Endodermal cell (in vitro differentiated cells): ENCODE measurements at regions not wholly inside any gene's neighbourhood (a gene's known extent, or its start where the extent isn't known, plus 50 kb on each side); places are given as distances from the start of the nearest gene placed in this dataset.

Experiments used
- DNase-seq: peaks from one replicate; pipeline ENCODE4 v3.0.0-alpha.2; 2017
- H3K27ac ChIP-seq: 2 replicates; pipeline ENCODE4 v1.5.1; 2013; ENCODE audit warnings: mild to moderate bottlenecking, low read depth, low read length, moderate library complexity
- H3K27me3 ChIP-seq: 2 replicates; pipeline ENCODE4 v1.6.1; 2013; ENCODE audit warnings: mild to moderate bottlenecking, low read length, moderate library complexity; ENCODE audit not compliant: insufficient read depth, control insufficient read depth, poor library complexity, severe bottlenecking
- H3K36me3 ChIP-seq: 2 replicates; pipeline ENCODE4 v1.7.0; 2013; ENCODE audit warnings: mild to moderate bottlenecking, low read length, moderate library complexity; ENCODE audit not compliant: control insufficient read depth, insufficient read depth
- H3K4me1 ChIP-seq: one replicate; pipeline ENCODE4 v1.7.0; 2013; ENCODE audit warnings: low read length; ENCODE audit not compliant: control insufficient read depth, insufficient read depth
- H3K4me3 ChIP-seq: 2 replicates; pipeline ENCODE4 v1.5.1; 2013; ENCODE audit warnings: mild to moderate bottlenecking, low read length, moderate library complexity
- H3K9ac ChIP-seq: 2 replicates; pipeline ENCODE4 v1.6.1; 2013; ENCODE audit warnings: mild to moderate bottlenecking, low read length, moderate library complexity; ENCODE audit not compliant: poor library complexity, severe bottlenecking; ENCODE audit errors: extremely low read depth
- H3K9me3 ChIP-seq: 2 replicates; pipeline ENCODE4 v1.6.1; 2013; ENCODE audit warnings: mild to moderate bottlenecking, low read length, moderate library complexity; ENCODE audit not compliant: control insufficient read depth
- H3K27ac Mint-ChIP-seq: 2 replicates; pipeline ENCODE4 v1.8.0; 2020; ENCODE audit warnings: mixed read lengths
- H3K27me3 Mint-ChIP-seq: 2 replicates; pipeline ENCODE4 v1.8.0; 2021; ENCODE audit warnings: mild to moderate bottlenecking, mixed read lengths; ENCODE audit not compliant: insufficient read depth
- H3K36me3 Mint-ChIP-seq: 2 replicates; pipeline ENCODE4 v1.8.0; 2020; ENCODE audit warnings: low read depth, mixed read lengths
- H3K4me1 Mint-ChIP-seq: 2 replicates; pipeline ENCODE4 v1.8.0; 2020; ENCODE audit warnings: mixed read lengths
- H3K4me3 Mint-ChIP-seq: 2 replicates; pipeline ENCODE4 v1.8.0; 2020; ENCODE audit warnings: mild to moderate bottlenecking, moderate library complexity, mixed read lengths
- H3K9me3 Mint-ChIP-seq: 2 replicates; pipeline ENCODE4 v1.8.0; 2020; ENCODE audit warnings: mild to moderate bottlenecking, mixed read lengths
- CTCF ChIP-seq: fragments of 200-600 bp; sonication (generic); conservative IDR thresholded peaks from 2 replicates; pipeline ENCODE4 v1.5.0; 2021; ENCODE audit warnings: antibody characterized with exemption, mild to moderate bottlenecking
- WGBS, 2 experiments: methylation state at CpG; one replicate each; pipeline versions ENCODE4 v1.1.5 to v1.1.7; 2013; ENCODE audit warnings: missing lambda C conversion rate in 2 of 2, mixed read lengths in 1 of 2; ENCODE audit not compliant: insufficient coverage in 1 of 2, insufficient read length in 1 of 2; 5-methylcytosine and 5-hydroxymethylcytosine counted together

DNA sequence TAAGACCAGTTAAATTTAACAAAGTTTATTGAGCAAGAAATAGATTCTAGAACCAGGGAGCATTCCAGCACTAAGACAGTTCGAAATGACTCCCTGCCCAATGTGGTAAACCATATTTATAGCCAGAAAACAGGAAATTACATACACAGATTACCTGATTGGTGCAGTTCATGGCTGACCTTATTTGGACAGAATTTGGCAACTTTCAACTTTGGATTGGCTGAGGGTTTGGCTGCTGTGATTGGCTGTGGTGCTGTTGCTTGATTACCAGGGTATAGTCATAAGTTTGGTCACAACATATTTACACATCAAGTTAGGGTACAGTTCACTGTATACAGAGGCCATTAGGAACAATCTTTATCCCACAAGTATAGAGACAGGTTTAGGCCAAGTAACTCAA is 984.8 kb upstream of the MIR17HG start:
- H3K9me3 Mint-ChIP-seq: peaks cover 11% of the 10 kb centered on the region

DNA sequence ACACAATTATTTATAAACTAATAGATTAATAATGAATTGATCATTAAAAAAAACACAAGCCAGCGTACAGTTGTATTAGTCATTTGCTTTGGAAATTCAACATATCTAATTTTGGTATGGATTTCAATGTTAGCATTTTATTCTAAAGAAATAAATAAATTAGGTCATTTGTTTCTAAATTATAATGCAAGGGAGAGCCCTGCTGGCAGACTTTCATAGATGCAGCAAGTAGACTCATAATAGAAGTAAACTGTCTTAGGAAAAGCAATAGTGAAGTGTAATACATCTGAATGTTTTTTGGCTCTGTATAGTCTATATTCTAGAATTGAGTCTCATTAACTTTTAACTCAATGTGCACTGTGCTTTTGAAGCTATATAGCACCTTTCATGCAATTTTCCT is 982.4 kb upstream of the MIR17HG start:
- peaks cover 8% of the 10 kb centered on the region for H3K9me3 ChIP-seq
- no peaks in the 10 kb centered on the region for H3K27me3 ChIP-seq
- Mint-ChIP-seq H3K9me3 (peaks cover 10% of the 10 kb centered on the region), H3K27ac (no peak overlapping the region), H3K4me1 (no peaks in the 10 kb centered on the region), H3K4me3 (no peak overlapping the region), H3K36me3 (no peaks in the 10 kb centered on the region), H3K27me3 (no peaks in the 10 kb centered on the region)
- no peak overlapping the region for H3K27ac ChIP-seq
- H3K36me3 ChIP-seq: no peaks in the 10 kb centered on the region
- DNase-seq: no peak
- H3K9ac ChIP-seq: no peak overlapping the region
- WGBS, 2 experiments: no CpG with 5 or more reads among the region's 1 CpG
- TF ChIP-seq CTCF: peak; percentile 48
- H3K4me1 ChIP-seq: no peaks in the 10 kb centered on the region
- no peak overlapping the region for H3K4me3 ChIP-seq

More for the DNA sequence above, 984.8 kb upstream of the MIR17HG start:
- Histone ChIP-seq H3K4me3 (no peak overlapping the region), H3K4me1 (no peaks in the 10 kb centered on the region), H3K27me3 (no peaks in the 10 kb centered on the region), H3K27ac (no peak overlapping the region), H3K9ac (no peak overlapping the region), H3K36me3 (no peaks in the 10 kb centered on the region), H3K9me3 (peaks cover 6% of the 10 kb centered on the region)
- H3K4me3 Mint-ChIP-seq: no peak overlapping the region
- peaks cover 2% of the 10 kb centered on the region for H3K36me3 Mint-ChIP-seq
- no peak overlapping the region for H3K27ac Mint-ChIP-seq
- DNase-seq: no peak
- no peaks in the 10 kb centered on the region for H3K27me3 Mint-ChIP-seq
- WGBS, 2 experiments: 96% methylated on average over 1 of the region's 1 CpG; no CpG with 5 or more reads in 1 of the 2 experiments
- H3K4me1 Mint-ChIP-seq: no peaks in the 10 kb centered on the region
- no peak for TF ChIP-seq CTCF

GRCh38 chr13:90374168-90374567 is 973.3 kb upstream of the MIR17HG start:
- no peak overlapping the region for H3K27ac Mint-ChIP-seq
- H3K9ac ChIP-seq: no peak overlapping the region
- H3K36me3 Mint-ChIP-seq: no peaks in the 10 kb centered on the region
- H3K9me3 Mint-ChIP-seq: peaks cover 8% of the 10 kb centered on the region
- H3K9me3 ChIP-seq: peaks cover 4% of the 10 kb centered on the region
- H3K36me3 ChIP-seq: no peaks in the 10 kb centered on the region
- H3K4me1 Mint-ChIP-seq: no peaks in the 10 kb centered on the region
- no peaks in the 10 kb centered on the region for H3K4me1 ChIP-seq
- no peak for DNase-seq
- no peak overlapping the region for H3K27ac ChIP-seq
- no peak overlapping the region for H3K4me3 Mint-ChIP-seq
- H3K27me3 Mint-ChIP-seq: no peaks in the 10 kb centered on the region
- no peak overlapping the region for H3K4me3 ChIP-seq
- TF ChIP-seq CTCF: no peak
- no peaks in the 10 kb centered on the region for H3K27me3 ChIP-seq
